ENCODE measurements at regions not wholly inside any gene's neighbourhood (a gene's known extent, or its start where the extent isn't known, plus 50 kb on each side); places are given as distances from the start of the nearest gene placed in this dataset.

- TF ChIP-seq CTCF (IDR thresholded peaks at IDR 0.05 in 4 of 5, conservative IDR thresholded peaks at IDR 0.05 in 1 of 5) (no peak), POLR2A (IDR thresholded peaks at IDR 0.05) (no peak)
Measured at GRCh38 chr15:68500363-68501258, 68.6 kb upstream of the ITGA11 start.
